T-helper 1 cell treated with Interleukin-12 subunit alpha and Interleukin-12 subunit beta and Interleukin-4 antibody, amounts not matched to agents 30 μg/mL and 1 μg/mL, for 36 hours (primary cell): ENCODE measurements at regions not wholly inside any gene's neighbourhood (a gene's known extent, or its start where the extent isn't known, plus 50 kb on each side); places are given as distances from the start of the nearest gene placed in this dataset.

ENCODE experiments used
- H3K27ac Mint-ChIP-seq: one replicate; pipeline ENCODE4 v1.8.0; 2021; ENCODE audit warnings: mild to moderate bottlenecking, mixed read lengths
- H3K27me3 Mint-ChIP-seq: one replicate; pipeline ENCODE4 v1.8.0; 2021; ENCODE audit warnings: low read depth, mixed read lengths
- H3K36me3 Mint-ChIP-seq: one replicate; pipeline ENCODE4 v1.8.0; 2021; ENCODE audit warnings: low read depth, mixed read lengths
- H3K4me1 Mint-ChIP-seq: one replicate; pipeline ENCODE4 v1.8.0; 2021; ENCODE audit warnings: low read depth, mixed read lengths
- H3K4me3 Mint-ChIP-seq: one replicate; pipeline ENCODE4 v1.8.0; 2021; ENCODE audit warnings: mild to moderate bottlenecking, moderate library complexity, mixed read lengths
- H3K9me3 Mint-ChIP-seq: one replicate; pipeline ENCODE4 v1.8.0; 2021; ENCODE audit warnings: mixed read lengths

DNA sequence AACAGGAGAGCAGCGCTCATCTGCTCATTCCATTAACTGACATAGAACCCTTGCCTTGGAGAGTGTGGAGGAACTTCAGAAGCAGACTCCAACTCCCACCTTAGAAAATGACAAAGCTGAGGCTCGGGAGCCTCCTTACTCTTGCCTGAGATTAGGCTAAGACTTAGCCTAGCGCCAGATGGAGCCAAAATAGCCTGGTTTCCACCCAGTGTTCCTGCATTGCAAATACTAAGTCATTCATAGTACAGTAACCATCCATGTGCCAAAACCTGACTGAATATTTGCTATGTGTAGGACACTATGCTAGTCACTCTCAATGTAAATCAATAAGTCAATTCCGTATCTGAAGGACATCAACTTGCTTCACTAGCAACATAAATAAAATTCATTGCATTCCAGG lies 387.4 kb upstream of the CPEB2 start:
- Mint-ChIP-seq H3K36me3 (no peaks in the 10 kb centered on the region), H3K4me3 (no peak overlapping the region), H3K4me1 (no peaks in the 10 kb centered on the region), H3K9me3 (no peaks in the 10 kb centered on the region), H3K27me3 (no peaks in the 10 kb centered on the region), H3K27ac (no peak overlapping the region)

DNA sequence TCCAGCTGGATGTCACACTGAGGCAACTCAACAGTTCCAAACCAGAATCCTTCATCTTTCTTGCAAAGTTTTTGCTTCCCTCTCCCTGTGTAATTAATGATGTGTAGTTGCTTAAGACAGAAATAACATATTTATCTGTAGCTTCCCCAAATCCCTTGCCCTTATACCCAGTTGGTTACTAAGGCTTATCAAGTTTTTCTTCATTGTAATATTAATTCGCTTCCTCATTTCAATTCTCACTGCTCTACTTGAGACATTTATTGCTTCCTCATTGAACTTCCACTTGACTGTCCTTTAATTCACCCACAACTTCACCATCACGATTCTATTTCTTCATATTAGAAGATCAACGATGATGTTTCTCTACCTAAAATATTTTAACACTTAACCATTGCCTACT lies 386.6 kb upstream of the CPEB2 start:
- Mint-ChIP-seq H3K36me3 (no peaks in the 10 kb centered on the region), H3K27me3 (no peaks in the 10 kb centered on the region), H3K4me3 (no peak overlapping the region), H3K4me1 (no peaks in the 10 kb centered on the region), H3K27ac (no peak overlapping the region), H3K9me3 (no peaks in the 10 kb centered on the region)

DNA sequence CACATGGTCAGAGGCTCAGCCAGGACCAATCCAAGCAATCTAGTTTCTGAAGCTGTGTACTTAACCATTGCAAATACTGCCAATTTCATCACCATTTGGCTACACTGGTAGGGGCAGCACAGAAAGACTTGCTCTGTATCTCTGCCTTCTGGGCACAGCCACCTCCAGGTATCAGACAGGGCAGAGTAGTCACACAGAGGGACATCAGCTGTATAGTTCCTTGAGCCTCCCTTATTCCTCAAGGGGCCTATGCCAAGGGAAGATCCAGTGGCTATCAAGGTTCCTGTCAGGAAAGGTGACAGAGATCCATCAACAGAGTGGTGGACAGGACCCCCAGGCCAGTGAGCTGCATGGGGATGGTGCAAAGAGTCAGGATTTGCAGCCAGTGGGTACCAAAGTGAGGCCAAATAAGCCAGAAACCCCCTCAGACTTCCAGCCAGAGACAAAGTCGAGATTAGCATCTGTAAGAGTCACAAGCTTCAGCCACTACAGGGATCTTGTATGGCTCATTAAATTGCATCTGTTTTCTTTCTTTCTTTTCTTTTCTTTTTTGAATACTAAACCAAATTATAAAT lies 381.6 kb upstream of the CPEB2 start:
- H3K27ac Mint-ChIP-seq: no peak overlapping the region
- H3K9me3 Mint-ChIP-seq: peaks cover 4% of the 10 kb centered on the region
- H3K4me1 Mint-ChIP-seq: no peaks in the 10 kb centered on the region
- no peaks in the 10 kb centered on the region for H3K27me3 Mint-ChIP-seq
- H3K36me3 Mint-ChIP-seq: no peaks in the 10 kb centered on the region
- no peak overlapping the region for H3K4me3 Mint-ChIP-seq

DNA sequence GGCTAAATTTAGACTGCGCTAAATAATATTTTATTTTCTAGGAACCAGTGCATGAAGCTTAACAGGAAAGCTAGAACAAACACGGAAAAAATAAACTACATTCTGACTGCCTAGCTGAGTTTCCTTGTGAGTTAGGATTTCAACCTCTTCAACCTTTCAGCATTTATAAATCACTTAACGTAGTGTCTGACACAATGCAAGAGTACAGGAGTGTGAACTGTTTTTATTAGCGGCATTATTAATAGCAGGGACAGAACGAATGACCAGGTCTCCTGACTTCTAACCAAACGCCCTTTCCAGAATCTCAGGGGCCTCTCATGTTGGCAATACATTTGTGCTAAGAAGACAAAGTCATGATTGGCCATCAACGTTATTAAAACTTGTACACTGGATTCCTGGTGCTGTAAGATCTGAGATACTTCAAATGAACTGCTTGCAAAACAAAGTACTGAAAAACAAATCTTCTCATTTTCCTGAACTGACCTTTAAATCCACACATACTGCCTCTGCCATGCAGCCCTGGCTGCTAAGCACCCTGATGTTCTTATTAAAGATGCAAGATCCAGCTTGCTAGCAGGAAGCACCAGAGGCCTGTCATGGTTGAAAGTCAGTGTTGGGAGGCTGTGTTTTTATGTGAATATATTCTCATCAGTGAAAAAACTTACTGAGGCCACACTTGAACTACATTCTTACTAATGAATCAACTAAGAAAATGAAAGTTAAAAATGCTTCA lies 380.4 kb upstream of the CPEB2 start:
- H3K4me1 Mint-ChIP-seq: no peaks in the 10 kb centered on the region
- H3K27me3 Mint-ChIP-seq: no peaks in the 10 kb centered on the region
- H3K27ac Mint-ChIP-seq: no peak overlapping the region
- peaks cover 4% of the 10 kb centered on the region for H3K9me3 Mint-ChIP-seq
- no peak overlapping the region for H3K4me3 Mint-ChIP-seq
- H3K36me3 Mint-ChIP-seq: no peaks in the 10 kb centered on the region

DNA sequence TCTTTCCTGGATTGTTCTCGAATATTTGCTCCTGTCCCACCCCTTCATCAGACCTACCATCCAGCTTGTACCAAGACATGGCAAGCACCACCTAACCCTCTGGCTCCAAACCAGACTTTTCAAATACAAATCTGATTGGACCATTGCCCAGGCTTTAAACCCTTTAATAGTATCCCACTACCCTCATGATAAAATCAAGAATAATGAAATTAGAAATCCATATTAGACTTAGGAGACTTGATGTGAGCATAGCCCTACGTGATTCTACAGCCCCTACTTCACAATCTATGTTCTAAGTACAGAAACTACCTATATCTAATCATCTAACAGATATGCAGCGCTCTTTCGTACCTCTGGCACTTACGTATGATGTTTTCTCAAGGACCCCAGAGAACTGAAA lies 375.2 kb upstream of the CPEB2 start:
- Mint-ChIP-seq H3K9me3 (peaks cover 9% of the 10 kb centered on the region), H3K36me3 (no peaks in the 10 kb centered on the region)

DNA sequence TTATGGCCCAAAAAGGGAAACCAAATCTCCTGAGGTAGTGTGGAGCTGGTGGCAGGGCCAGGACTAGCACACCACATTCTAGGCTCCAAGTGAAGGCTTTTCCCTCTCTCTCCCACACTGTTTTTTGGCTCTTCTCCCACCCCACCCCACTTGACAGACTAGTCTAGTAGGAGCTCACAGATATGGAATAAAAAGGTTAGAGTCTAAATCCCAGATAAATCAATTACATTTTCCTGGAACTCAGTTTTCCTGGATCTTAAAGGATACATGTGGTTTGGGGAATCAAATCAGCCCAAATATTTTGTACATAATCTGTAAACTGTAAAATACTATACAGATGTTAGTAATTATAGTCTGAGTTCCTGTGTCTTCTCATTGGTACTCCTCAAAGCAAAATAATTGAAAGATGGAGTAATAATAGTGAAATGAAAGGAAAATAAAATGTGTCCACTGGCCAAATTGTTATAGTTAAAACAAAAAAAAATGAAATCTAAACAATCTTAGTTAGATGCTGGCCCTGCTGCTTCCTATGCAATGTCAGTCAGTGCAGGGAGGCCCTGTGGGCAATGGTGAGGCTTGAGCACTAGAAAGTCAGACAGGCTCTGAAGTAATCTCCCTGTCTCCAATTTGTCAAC lies 370.4 kb upstream of the CPEB2 start:
- peaks cover 15% of the 10 kb centered on the region for H3K9me3 Mint-ChIP-seq
- no peak overlapping the region for H3K4me3 Mint-ChIP-seq
- H3K27ac Mint-ChIP-seq: no peak overlapping the region
- H3K27me3 Mint-ChIP-seq: no peaks in the 10 kb centered on the region
- H3K4me1 Mint-ChIP-seq: no peaks in the 10 kb centered on the region
- no peaks in the 10 kb centered on the region for H3K36me3 Mint-ChIP-seq

More for the DNA sequence above, 375.2 kb upstream of the CPEB2 start:
- no peak overlapping the region for H3K4me3 Mint-ChIP-seq
- H3K4me1 Mint-ChIP-seq: no peaks in the 10 kb centered on the region
- no peaks in the 10 kb centered on the region for H3K27me3 Mint-ChIP-seq
- H3K27ac Mint-ChIP-seq: no peak overlapping the region

DNA sequence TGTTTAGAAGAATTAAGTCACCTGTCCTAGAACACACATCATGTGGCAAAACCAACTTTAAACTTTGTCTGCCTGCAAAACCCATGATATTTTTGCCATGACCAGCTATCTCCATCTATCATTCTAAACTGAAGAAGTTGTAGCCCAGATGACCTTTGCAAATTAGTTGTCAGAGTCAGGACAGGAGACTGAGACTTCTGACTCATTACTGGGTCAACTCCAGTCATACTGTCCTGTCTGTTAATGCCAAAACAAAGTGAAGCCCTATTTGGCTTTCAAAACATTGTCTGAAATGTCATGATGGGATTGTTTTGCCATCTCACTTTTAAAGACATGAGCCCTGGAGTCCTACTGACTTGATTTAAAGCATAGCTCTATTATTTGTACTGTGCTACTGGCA lies 365.7 kb upstream of the CPEB2 start:
- Mint-ChIP-seq H3K36me3 (no peaks in the 10 kb centered on the region), H3K9me3 (peaks cover 10% of the 10 kb centered on the region), H3K4me1 (no peaks in the 10 kb centered on the region), H3K27me3 (no peaks in the 10 kb centered on the region), H3K4me3 (no peak overlapping the region), H3K27ac (no peak overlapping the region)

DNA sequence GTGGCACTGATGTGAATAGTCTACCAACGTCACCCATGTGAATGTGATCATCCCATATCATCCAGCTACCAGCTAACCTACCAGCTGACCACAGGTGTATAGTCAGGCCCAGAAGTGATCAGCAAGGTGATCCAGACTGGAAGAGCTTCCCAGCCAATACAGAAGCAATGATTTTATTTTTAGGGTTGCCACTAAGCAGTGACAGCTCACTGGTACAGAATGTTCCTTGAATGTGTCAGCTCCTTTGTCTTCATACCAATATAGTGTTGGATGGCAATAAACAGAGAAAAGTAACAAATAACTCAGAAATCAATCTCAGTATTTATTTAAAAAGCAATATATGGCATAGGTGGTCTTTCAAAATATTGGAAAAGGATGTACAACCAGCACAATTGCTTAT lies 361.8 kb upstream of the CPEB2 start:
- Mint-ChIP-seq H3K9me3 (peaks cover 4% of the 10 kb centered on the region), H3K27me3 (no peaks in the 10 kb centered on the region), H3K36me3 (no peaks in the 10 kb centered on the region), H3K4me3 (no peak overlapping the region), H3K4me1 (no peaks in the 10 kb centered on the region), H3K27ac (no peak overlapping the region)

DNA sequence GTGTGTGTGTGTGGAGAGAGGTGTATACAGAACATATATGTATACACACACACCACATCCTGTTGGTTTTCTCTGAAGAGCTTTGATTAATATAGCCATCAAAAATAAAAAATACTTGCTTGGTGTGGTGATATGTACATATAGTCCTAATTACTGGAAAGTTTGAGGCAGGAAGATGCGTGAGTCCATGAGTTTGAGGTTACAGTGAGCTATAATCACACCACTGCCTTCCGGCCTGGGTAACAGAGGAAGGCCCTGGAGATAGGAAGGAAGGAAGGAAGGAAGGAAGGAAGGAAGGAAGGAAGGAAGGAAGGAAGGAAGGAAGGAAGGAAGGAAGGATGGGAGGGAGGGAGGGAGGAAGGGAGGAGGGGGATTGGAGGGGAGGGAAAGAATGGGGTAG lies 360.4 kb upstream of the CPEB2 start:
- H3K27ac Mint-ChIP-seq: no peak overlapping the region

DNA sequence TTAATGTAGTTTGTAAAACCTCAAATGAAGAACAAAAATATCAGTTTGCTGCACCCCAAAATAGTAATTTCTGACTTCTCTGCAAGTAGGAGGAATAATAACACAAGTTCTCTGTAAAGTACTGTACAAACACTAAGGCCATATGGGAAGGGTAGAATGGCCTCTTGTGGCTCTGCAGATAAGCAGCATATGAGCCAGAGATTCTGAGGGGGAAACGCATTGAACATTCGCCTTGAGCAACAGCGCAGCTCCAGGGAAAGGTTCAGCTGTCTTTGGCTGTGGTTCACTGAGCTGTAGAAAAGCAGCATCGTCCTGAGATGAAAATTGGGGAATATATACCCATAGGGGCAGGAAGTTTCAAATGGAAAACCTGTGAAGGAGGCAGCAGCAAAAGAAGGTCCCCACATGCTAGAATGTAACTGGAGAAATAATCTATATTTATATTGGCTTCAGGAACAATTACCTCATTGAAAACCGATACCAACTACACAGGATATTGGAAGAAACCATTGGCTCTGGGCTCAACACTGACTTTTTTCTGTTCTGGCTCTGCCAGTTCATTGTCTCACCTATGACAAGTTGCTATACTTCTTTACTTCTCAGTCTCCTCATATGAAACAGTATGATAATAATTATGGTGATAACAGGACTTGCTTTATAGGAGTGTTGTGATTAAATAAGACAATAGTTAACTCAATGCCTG lies 357.6 kb upstream of the CPEB2 start:
- H3K4me1 Mint-ChIP-seq: no peaks in the 10 kb centered on the region
- no peak overlapping the region for H3K4me3 Mint-ChIP-seq
- H3K27me3 Mint-ChIP-seq: no peaks in the 10 kb centered on the region
- no peak overlapping the region for H3K27ac Mint-ChIP-seq
- no peaks in the 10 kb centered on the region for H3K9me3 Mint-ChIP-seq
- H3K36me3 Mint-ChIP-seq: no peaks in the 10 kb centered on the region

More for the DNA sequence above, 360.4 kb upstream of the CPEB2 start:
- Mint-ChIP-seq H3K36me3 (no peaks in the 10 kb centered on the region), H3K4me3 (no peak overlapping the region), H3K27me3 (no peaks in the 10 kb centered on the region), H3K9me3 (no peaks in the 10 kb centered on the region), H3K4me1 (no peaks in the 10 kb centered on the region)

DNA sequence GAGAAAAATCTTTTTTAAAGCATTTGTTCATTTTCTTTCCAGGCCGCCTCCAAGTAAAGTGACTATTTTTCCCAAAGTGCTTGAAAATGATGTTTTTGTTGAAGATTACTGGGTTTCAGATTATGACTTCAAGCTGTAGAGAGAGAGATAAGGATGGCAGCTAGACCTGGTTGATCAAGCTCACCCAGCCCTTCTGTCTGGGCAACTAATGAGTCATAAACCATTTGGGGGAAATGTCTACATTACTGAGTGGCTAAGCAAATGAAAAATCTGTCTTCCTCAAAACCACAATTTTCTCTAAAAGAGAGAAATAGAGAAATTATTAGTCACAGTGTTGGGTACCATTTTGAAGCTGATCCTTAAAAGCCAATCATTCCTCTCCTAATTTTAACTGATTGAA lies 355.4 kb upstream of the CPEB2 start:
- Mint-ChIP-seq H3K9me3 (peaks cover 5% of the 10 kb centered on the region), H3K27me3 (no peaks in the 10 kb centered on the region), H3K36me3 (no peaks in the 10 kb centered on the region), H3K27ac (no peak overlapping the region), H3K4me1 (no peaks in the 10 kb centered on the region), H3K4me3 (no peak overlapping the region)

DNA sequence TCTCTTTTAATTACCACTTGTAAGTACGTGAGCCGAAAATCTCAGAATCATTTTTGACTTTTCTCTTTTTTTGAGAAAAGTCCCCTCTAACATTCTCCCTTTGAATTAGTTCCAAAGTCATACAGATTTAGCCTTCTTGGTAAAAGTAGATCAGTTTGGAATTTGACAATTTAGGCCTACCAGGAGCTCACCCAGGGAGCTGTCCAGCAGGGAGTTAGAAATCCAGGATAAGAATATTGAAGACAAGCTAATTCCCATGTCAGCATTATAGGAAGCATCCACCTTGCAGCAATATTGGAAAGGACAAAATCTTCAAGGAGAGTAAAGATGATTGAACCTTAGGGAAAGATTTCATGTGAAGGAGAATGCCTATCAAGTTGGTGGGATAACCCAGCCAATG lies 352.2 kb upstream of the CPEB2 start:
- H3K36me3 Mint-ChIP-seq: no peaks in the 10 kb centered on the region
- no peaks in the 10 kb centered on the region for H3K27me3 Mint-ChIP-seq
- H3K9me3 Mint-ChIP-seq: peaks cover 12% of the 10 kb centered on the region
- H3K27ac Mint-ChIP-seq: no peak overlapping the region
- H3K4me1 Mint-ChIP-seq: no peaks in the 10 kb centered on the region
- H3K4me3 Mint-ChIP-seq: no peak overlapping the region

DNA sequence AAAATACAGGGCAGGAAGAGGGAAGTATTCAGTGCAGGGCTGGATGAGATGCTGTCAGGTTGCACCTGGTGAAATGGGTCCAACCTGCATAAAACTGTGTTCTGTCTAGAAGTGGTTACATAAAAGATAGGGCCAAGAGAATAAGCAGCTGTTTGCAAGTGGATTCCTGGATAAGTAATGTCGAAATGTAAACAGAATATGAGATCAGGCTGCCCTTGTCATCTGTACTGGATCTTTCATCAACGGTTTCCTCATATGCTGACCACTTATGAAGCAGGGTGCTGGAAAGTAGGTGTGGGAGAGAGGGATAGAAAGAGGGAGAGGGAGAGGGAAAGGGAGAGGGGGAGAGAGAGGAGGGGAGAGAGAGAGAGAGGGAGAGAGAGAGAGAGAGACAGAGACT lies 349.8 kb upstream of the CPEB2 start:
- Mint-ChIP-seq H3K9me3 (peaks cover 12% of the 10 kb centered on the region), H3K27ac (no peak overlapping the region), H3K4me3 (no peak overlapping the region), H3K27me3 (no peaks in the 10 kb centered on the region), H3K36me3 (no peaks in the 10 kb centered on the region), H3K4me1 (no peaks in the 10 kb centered on the region)

DNA sequence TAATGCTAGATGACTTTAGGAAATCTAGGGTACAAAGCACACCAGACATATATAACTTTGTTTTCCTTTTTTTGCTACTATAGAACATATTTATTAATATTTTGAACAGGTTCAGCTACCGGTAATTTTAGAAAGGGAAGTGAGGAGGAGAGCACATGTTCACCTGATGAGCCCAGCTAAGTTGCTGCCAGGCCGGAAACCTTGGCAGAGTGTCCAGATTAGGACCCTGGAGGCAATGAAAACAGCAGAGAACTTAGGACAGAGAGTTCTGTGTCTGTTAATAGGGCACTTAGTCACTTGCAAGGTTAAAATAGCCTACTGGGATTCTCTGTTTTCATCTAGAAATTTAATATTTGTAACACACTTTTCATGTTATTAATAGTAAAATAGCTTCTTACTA lies 348.9 kb upstream of the CPEB2 start:
- H3K27ac Mint-ChIP-seq: no peak overlapping the region
- no peaks in the 10 kb centered on the region for H3K27me3 Mint-ChIP-seq
- H3K36me3 Mint-ChIP-seq: no peaks in the 10 kb centered on the region
- no peak overlapping the region for H3K4me3 Mint-ChIP-seq
- peaks cover 12% of the 10 kb centered on the region for H3K9me3 Mint-ChIP-seq
- H3K4me1 Mint-ChIP-seq: no peaks in the 10 kb centered on the region

DNA sequence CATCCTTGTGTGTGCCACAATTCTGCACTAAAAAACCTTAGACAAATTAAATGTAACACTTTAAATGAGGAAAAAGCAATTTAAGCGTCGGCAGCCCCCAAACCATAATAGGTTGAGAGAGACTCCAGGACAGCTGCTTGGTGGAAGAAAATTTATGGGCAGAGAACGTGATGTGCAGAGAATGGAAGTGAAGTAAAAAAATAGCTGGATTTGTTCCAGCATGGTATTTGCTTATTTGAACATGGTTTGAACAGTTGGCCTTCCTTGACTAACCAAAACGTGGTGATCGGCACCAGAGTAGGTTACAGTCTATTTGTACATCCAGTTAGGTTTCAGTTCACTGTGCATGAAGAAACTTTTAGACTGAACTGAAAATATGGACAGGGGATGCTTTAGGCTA lies 343.0 kb upstream of the CPEB2 start:
- Mint-ChIP-seq H3K4me3 (no peak overlapping the region), H3K4me1 (no peaks in the 10 kb centered on the region), H3K9me3 (no peaks in the 10 kb centered on the region), H3K27ac (no peak overlapping the region), H3K27me3 (no peaks in the 10 kb centered on the region), H3K36me3 (no peaks in the 10 kb centered on the region)
